Renal cortical epithelial cell (primary cell): ENCODE measurements at regions not wholly inside any gene's neighbourhood (a gene's known extent, or its start where the extent isn't known, plus 50 kb on each side); places are given as distances from the start of the nearest gene placed in this dataset.

Source experiments
- DNase-seq: peaks from one replicate; pipeline ENCODE4 v3.0.0-alpha.2; 2011; ENCODE audit warnings: low read depth

DNA sequence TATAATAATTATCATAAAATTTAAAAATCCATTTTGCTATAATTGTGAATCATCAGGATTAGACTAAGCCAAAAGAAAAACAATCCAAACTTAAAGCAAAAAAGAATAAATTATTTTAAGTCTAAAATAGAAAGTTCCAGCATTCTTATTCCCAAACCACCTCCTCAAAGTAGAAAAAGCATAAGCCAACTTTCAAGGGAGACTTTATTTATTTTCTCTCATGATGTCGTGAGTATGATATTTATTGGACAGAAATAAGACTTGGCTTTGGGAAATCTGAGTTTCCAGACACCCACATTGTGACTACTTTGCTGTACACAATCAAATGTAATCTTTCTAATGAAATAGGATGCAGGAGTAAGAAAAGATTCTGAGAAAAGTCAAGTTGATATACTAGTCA, 372.1 kb downstream of the MTRR start:
- no peak for DNase-seq

DNA sequence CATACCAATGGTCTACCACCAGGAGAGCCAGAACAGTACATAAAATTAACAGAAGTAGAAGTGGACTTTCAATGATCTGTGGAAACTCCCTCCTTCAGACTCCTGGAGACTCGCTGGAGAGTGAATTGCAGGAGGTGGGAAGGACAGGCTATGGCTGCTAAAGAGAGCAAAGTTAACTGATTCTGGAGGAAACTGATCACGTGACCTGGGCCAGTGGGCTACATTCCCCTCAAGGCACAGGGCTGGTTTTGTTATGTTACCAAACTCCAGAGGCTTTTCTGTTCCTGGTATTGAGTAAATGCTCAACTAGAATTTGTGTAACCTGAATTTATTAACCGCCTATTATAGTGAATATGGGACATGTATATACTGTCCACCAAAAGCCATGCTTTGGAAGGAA, 372.6 kb downstream of the MTRR start:
- no peak for DNase-seq

DNA sequence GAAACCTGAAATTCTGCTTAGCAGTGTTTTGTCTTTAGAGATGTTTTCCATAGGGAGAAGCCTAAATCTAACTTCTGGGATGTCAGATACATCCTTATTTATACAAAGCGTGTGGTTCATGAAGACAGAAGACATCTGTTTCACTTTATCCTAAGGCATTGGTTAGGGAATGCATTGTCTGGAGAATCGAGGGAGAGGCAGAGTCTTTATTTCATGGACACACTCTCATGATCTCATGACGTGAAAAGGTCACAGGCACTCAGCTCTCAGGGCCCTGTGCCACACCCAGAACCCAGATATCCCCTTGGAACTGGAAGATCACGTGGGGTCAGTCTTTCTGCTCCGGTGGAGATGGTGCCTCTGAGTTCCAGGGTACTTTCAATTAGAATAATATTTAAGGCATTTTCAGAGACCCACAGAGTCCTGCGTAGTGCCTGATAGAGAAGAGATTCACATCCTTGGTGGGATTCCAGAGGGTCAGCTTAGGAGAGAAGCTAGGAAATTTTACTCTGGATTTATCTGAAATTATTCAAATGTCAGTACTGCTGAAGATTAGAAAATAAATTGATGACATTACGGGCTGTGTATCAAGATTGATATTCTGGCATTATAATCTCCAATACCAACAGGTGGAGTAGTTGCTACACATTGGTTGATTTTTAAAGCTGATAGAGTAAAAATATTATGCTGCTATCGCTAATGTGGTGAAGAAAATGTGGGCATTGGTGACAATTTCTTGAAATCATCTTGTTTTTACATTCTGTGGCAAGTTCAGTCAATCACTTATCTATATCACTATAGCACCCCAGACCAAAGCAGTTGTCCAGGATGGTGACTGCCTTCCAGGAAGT, 378.3 kb downstream of the MTRR start:
- no peak for DNase-seq

DNA sequence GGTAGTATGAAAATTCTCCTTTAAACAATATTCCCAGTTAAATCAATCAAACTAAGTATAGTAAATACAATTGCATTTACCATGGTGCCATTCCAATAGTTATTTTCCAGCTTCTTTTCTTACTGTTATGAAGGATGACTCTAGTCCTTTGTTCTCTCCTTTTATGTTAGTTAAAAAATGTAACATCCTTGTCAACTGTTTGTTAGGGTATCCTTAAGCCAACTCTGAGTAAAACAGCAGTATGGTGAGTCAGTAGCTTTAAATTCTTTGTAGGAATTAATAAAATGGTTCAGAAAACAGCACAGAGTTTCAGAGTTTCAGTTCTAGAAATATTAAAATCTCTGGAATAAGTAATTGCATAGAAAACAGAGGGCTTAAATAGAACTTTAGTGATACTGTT, 384.4 kb downstream of the MTRR start:
- DNase-seq = no peak

DNA sequence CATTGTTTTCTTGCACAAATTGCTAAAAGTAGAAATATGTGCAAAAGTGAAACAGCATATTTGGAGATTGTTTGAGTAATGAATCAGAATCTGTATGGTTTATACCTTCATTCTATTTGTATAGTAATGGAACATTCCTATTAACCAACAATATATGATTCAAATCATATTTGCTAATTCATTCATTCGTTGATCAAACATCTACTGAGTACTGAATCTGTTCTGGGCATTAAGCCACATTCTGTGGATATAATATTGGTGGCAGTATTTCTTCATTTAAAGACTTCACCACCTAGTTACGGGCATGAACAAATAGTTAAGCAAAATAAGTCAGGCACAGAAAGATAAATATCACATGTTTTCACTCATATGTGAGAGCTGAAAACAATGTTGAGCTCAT, 385.7 kb downstream of the MTRR start:
- DNase-seq = no peak

DNA sequence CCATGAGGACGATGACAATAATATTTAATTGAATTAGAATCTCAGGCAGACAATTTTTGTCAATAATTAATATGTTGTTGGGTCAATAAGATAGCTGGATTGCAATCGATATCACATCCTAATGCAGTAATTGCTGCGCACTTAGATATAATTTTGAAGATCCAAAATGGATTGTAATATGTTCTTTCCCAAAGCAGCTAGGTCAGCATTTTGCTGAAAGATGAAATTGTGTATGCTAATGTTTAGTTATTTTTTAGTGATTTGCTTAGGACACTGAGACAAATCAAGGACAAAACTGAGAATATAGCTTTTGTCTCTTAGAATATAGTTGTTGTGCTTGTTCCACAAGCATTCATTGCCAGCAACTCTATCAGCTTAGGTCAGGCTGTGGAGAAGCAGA, 389.9 kb downstream of the MTRR start:
- DNase-seq = no peak

DNA sequence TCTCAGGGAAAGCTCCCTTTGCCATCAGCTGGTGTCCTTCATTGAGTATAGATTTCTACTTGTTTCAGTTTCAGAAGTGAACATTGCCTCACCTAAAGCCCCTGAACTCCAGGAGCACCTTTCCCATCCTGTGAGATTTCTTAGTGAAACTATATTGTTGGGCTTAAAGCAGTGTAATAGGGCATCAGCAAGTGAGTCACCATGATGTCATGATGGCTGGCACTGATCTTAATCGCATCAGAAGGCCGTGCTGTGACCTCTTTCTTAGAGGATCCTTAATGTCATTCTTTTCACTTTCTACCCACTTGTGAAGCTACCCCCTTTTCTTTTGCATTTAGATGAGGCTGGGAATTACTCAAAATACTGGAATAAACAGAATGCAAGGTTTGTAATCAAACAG, 401.3 kb downstream of the MTRR start:
- no peak for DNase-seq

DNA sequence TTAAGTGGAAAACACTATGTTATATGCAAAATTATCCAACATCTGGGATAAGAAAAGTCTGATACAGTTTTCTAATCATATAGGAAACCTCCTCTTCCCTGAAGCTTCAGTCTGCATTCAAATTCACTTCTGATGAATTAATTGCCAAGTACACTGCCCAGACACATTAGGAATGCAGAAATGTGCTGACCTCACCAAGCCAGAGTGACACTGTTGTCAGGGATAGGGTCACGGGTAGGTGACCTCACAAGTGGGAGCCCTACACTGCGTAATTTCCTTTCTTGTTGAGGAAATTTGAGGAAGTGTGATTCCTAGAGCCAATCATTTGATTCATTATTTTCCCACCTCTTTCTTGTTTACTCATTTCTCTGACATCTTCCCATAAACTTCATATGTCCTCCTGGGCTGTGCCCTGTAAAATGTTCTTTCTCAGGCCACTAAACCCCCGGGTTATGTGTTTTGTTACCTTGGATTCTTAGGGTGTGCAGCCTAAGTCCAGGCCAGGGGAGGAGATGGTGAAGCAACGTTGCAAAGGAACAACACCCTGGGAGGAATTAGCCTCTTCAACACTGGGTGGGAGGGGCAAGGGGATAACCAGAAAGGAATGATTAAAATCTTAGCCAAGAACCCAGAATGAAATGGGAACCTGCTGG, 411.9 kb downstream of the MTRR start:
- DNase-seq = no peak

DNA sequence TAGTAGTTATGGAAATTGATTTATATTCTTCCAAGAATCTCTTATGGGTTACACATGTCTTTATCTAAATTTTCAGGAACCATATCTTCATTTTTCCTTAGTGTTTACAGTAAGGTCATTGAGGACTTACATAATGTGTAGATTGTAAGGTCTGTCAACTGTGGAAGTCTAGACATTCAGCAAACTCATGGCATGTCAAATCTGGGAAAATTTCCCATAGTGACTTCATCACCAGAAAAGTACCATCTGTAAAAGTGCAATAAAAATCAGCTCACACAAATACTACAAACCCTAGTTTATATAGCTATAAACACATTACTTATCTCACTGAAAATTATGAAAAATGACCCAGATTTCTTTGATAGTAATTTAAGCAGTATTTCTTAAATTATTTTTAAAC, 419.4 kb downstream of the MTRR start:
- DNase-seq = no peak

DNA sequence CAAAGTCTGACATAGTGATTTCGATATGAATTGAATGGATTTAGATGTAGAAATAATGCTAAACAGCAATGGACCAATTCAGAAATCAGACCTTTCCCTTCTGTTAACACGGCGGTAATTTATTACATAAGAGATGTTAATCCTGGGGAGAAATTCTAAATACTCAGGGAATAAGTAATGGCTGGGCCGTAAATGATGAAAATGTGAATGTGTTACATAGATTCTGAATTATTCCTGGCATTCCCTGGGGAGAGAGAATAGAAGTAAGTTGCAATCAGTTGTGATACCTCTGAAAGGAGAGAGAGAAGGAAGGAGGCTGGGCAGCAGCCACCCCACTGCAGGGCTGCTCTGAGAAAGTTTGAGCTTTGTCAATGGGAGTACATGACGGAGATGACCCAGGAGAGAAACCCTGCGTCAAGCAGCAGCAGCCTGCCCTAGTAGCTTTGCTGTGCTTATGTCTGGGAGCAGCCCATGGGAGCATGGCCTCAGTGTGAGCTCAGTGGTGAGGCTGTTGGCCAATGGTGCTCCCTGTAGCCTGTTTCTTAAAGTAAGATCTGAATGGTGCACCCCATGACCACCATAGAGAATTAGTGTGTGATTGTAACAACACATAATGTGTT, 420.1 kb downstream of the MTRR start:
- no peak for DNase-seq

DNA sequence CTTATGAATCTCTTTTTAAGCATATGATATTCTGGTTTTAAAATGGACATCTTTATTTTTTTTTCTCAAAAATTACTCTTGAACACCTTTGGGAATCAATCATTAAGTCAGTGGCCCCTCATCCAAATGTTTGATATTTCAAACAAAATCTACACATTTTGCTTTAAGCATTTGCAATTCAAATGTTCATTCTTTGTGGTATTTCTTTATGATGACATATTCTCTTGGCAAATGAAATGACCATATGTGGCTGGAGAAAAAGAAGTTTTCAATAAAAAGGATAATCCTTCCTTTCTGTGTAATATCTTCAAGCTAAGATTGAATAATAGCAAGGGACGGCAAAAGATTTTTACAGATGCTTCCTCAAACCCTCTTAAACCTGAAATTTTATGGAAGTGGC, 420.8 kb downstream of the MTRR start:
- no peak for DNase-seq

DNA sequence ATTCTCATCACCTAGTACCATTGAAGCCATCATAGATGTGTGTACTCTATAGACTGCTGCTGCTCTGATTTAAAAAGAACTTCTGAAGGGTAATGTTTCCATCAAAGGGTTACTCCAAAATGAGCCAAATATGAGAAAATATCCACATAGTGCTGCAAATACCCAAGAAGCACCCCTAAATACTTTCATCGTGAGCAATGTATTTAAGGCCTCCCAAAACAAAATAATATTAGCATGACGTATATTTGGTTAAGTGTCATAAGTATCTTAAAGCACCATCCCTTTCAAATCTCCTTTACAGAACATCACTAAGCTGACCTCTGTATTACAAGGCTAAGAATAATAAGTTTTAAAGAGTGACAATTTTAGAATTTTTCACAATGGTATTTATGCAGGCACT, 421.8 kb downstream of the MTRR start:
- DNase-seq = no peak

DNA sequence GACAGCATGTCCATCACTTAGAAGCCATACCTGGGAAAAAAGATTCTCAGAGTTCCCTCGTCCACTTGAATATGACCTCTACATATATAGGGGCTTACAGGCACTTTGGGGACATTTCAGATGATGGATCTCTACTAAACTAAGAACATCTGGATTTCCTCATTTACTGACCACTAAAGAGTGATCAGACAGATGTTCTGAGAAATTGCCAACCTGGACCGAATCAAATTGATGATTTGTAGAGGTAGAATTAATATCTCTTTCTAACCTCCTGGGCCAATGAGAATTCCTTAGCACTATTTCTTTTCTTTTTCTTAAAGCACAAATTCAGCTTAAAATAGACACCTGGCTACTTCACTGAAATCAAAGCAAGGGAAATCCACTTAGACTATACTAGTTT, 422.7 kb downstream of the MTRR start:
- DNase-seq = no peak

DNA sequence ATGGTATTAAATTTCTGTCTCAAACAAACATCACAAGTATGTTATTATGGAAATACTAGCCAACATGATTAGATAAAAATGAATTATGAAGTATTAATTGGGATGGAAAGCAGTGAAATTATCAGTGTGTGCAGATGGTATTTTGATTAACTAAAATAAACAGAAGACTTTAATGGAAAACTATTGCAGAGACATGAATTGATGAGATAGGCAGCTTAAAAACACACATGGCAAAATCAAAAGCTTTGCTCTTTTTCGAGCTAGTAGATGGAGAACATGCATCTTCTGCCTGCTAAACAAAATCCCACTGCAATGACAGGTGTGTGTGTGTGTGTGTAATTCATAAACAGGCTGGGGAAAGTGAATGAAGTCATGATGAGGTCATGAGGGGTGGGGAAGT, 426.2 kb downstream of the MTRR start:
- DNase-seq = no peak

DNA sequence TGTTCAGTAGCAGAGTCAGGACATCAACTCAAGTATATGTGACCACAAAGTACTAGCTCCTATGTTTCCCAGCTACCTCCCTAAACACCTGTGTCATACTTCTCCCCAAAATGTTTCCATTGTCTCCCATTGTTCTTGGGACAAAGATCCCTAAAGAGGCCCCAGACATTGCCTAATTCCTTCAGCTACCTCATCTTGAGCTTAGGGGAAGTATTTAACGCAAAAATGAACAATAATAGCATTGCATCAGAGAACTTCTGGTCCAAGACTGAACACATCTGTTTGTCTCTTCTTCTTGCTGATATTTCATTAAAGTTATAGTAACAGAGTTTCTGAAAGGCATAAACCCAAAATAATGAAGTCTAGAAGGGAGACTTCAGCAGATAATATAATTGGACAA, 430.8 kb downstream of the MTRR start:
- DNase-seq = no peak

DNA sequence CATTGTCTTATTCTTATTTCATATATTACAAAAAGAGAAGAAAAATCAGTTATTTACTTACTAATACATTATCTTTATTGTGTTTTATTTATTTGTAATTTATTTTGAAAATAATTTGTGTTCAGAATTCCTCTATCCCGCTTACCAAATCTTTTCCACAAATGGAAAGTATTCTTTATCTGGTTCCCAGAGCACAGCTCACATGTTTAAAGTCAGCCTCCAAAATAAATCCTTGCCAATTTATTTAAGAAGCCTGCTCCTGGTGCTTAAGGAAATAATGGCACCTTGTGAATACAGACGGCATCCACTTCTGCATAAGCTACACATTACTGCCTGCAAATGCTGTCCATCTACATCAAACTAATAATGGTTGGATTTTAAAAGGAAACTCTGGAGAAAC, 435.4 kb downstream of the MTRR start:
- no peak for DNase-seq

DNA sequence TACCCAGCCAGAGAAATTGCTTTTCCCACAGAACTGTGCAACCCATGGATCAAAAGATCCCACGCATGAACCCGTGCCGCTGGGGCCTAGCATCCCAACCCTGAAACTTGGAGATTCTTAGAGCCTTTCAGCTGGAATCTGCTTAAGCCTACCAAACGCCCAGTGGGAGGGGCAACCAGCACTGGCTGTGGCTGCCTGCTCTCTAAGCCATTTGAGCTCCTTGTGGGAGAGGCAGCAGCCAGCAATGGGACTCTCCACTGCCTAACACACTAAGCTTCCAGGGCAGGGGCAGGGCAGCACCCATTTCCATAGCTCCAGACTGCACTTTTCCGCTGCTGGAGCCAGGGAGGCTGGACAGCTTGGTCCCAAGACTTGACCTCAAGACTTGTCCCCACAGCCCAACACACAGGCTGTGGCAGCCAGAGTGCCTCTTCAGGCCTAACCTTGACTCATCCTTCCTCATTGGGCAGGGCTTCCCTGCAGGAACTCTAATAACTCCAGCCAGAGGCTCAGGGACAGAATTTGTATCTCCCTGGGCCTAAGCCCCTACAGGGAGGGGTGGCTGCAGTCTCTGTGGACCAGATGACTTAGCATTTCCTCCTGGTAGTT, 437.4 kb downstream of the MTRR start:
- no peak for DNase-seq

DNA sequence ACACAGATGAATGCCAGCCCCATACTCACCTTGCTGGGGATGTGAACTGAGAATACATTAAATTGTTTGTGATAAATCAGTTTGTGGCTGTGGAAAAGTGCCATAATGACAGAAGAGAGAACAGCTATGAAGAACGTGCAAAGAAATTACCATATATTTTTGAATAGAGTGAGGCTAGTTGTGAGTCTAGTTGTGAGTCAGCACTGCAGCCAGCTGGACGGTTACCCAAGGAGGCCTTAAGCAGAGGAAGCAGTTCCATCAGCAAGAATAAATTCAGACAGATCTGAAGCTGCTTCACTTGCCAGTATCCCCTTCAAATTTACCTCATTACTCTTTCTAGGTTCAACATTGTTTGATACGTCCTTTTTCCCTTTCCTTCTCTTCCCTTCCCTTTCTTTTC, 446.0 kb downstream of the MTRR start:
- DNase-seq = no peak

DNA sequence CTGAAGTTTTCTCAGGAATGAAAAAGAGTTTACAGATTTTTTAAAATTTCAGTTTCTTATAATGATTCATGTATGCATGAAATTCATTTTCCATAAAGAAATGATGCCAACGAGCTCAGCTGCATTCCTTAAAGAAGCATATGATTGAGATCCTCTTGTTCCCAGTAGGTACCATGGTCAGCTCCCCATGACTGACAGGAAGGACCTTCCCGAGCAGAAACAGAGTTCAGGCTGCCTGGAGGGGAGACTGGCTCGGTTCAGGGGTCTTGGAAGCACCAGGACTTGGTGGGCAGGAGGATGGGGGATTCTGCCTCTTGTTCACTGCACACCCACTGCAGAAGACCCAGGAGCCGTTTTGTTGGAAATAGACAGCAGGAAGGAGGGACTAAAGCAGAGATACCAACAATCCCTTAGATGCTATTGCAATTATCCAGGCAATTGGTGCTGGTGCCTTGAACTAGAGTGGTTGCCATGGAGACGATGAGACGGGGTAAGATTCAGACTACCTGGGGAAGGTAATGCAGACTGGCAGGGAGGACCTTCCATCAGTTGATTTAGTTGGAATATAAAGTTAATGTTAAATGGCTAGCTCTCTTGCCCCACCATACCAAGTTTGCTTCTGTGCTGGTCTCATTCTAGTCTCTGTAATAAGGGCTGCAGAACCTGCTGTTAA, 447.8 kb downstream of the MTRR start:
- no peak for DNase-seq

DNA sequence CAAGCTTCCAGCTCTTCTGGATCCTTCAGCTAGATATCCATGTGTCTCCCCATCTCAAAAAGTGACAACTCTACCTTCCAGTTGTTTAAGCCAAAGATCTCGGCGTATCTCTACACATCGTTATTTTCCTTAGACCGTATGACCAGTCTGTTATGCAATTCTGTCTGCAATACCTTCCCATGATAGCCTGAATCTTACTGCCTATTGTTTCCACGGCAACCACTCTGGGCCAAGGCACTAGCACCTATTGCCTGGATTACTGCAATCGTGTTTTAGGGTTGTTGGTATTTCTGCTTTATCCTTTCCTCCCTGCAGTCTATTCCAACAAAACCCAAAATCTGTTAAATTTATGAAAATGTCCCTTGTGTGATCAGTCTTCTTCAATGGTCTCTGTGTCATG, 448.4 kb downstream of the MTRR start:
- no peak for DNase-seq

DNA sequence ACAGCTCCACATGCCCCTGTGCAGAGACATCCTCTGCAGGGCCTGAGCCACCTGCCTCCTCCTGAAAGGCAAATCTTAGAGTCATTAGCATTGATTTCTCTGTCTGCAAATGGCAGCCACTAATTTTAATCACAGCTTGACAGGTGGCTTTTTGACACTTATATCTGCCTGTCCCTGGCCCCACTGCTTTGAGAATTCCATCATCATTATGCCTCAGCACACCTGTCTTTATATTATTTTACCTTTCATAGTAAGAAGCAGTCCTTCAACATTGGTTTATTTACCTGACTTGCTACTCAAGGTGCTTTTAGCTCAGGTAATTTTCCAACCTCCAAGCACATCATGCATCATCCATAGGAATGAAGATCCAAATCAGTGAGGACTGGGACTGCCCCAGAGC, 451.3 kb downstream of the MTRR start:
- no peak for DNase-seq

DNA sequence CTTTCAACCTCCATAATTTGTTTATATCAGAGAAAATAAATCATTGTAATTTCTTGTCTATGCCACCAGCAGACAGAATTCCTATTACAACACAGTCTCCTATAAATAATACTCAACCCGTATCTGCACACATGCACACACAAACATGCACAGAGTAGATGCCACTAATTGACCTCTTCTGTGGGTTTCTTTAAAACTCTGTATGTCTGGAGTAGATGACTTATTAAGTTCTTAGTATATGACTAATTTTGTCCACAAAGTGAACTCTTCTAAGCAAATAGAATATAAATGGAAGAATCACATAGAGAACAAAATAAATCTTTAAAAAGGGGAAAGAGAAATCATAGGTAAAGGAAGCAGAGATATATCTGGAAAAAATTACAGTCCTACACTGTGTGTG, 452.3 kb downstream of the MTRR start:
- DNase-seq = no peak
